Brain microvascular endothelial cell (primary cell): ENCODE measurements at regions not wholly inside any gene's neighbourhood (a gene's known extent, or its start where the extent isn't known, plus 50 kb on each side); places are given as distances from the start of the nearest gene placed in this dataset.
"Not testable (repeated sequence)": the region's sequence is repeated elsewhere in the genome, so short reads cannot be mapped to it uniquely, and the experiment has no call there.

Source experiments
- DNase-seq: peaks from one replicate; pipeline ENCODE4 v3.0.0-alpha.2; 2020
- H3K27ac ChIP-seq: fragments of 250-450 bp; sonication (Bioruptor Pico); 2 replicates; pipeline ENCODE4 v1.5.1; 2020; ENCODE audit warnings: mild to moderate bottlenecking, moderate library complexity
- H3K27me3 ChIP-seq: fragments of 250-450 bp; sonication (Bioruptor Pico); replicated peaks from 2 replicates; pipeline ENCODE4 v1.5.1; 2020; ENCODE audit warnings: mild to moderate bottlenecking
- H3K36me3 ChIP-seq: fragments of 250-450 bp; sonication (Bioruptor Pico); replicated peaks from 2 replicates; pipeline ENCODE4 v1.5.1; 2020; ENCODE audit warnings: mild to moderate bottlenecking
- H3K4me3 ChIP-seq: 2 replicates; pipeline ENCODE4 v1.5.1; 2011; ENCODE audit warnings: low read depth, mild to moderate bottlenecking, control low read depth, low read length, moderate library complexity
- CTCF ChIP-seq: IDR thresholded peaks from 2 replicates; pipeline ENCODE4 v1.5.1; 2011; ENCODE audit warnings: low read depth, mild to moderate bottlenecking, moderate library complexity, low read length, control low read depth, inconsistent platforms; ENCODE audit errors: missing control alignments
- in situ Hi-C: cut with HindIII; loops from 2 replicates; pipeline ENCODE4 v1.10.0; 2017; ENCODE audit warnings: low sequenced_read_pairs, low pct_ligation_motif_present

- Histone ChIP-seq H3K36me3 (no peaks in the 10 kb centered on the region), H3K27ac (no peak overlapping the region), H3K27me3 (no peaks in the 10 kb centered on the region), H3K4me3 (no peak overlapping the region)
- no peak for DNase-seq
- no peak for TF ChIP-seq CTCF
- in situ Hi-C loops, result no loop called here
Observed at GRCh38 chr2:204161886-204162285, 225.3 kb downstream of the ICOS start.

DNA sequence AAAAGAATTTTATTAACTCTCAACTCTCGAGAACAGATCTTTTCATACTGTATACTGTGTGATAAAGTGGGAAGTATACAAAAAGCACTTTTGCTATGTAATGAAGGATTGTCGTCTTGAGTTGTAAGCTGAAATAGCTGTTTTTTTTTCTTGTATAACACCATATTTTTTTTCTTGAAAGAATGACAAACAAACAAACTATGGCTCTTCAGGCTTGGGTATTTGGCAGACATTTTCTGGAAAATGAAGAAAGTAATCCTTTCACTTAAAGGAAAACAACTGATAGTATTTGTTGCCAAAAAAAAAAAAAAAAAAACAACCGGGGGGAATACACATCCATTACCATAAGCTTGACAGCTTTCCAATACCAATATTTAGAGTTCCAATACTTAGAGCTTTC lies 230.4 kb downstream of the ICOS start:
- H3K4me3 ChIP-seq, result no peak overlapping the region
- no peaks in the 10 kb centered on the region for H3K36me3 ChIP-seq
- no peak for TF ChIP-seq CTCF
- peaks cover under 1% of the 10 kb centered on the region for H3K27me3 ChIP-seq
- in situ Hi-C loops, result no loop called here
- no peak for DNase-seq
- no peak overlapping the region for H3K27ac ChIP-seq

DNA sequence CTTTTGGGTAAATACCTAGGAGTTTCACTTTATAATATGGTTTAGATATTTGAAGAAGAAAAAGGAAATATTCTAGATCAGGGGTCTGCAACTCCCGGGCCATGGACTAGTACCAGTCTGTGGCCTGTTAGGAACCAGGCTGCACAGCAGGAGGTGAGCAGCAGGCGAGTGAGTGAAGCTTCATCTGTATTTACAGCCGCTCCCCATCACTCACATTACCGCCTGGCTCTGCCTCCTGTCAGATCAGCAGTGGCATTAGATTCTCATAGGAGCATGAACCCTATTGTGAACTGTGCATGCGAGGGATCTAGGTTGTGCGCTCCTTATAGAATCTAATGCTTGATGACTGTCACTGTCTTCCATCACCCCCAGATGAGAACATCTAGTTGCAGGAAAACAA lies 231.1 kb downstream of the ICOS start:
- DNase-seq, H3K27me3 ChIP-seq, H3K27ac ChIP-seq, H3K36me3 ChIP-seq, H3K4me3 ChIP-seq, in situ Hi-C loops: not testable (repeated sequence)

DNA sequence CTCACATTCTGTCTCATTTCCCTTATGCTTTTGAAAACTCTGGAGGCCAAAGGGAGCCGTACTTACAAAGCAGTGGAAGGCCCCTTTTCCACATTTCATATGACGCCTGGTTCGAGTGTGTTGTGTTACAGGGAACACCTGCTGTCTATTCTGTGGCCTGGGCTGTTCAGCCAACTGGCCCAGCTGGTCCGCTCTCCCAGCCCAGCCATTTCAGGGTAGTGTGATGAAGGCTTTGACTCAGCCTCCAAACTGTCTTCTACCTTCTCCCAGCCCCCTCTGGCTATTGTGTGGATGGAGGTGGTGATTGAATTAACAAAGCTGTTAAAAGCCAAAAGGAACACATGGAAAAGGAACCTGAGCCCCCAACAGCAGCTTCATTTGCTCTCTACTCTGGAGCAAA lies 233.8 kb downstream of the ICOS start:
- Histone ChIP-seq H3K36me3 (no peaks in the 10 kb centered on the region), H3K27ac (no peak overlapping the region), H3K27me3 (peaks cover 3% of the 10 kb centered on the region), H3K4me3 (no peak overlapping the region)
- TF ChIP-seq CTCF, result no peak
- DNase-seq, result no peak
- in situ Hi-C loops, result no loop called here

GRCh38 chr2:204171432-204172144 lies 235.0 kb downstream of the ICOS start:
- in situ Hi-C loops, result no loop called here

GRCh38 chr2:204172145-204172600 lies 235.6 kb downstream of the ICOS start:
- Histone ChIP-seq H3K27me3 (peaks cover 3% of the 10 kb centered on the region), H3K27ac (no peak overlapping the region), H3K36me3 (no peaks in the 10 kb centered on the region), H3K4me3 (no peak overlapping the region)
- no peak for TF ChIP-seq CTCF
- in situ Hi-C loops, result no loop called here
- DNase-seq, result no peak

More at GRCh38 chr2:204171432-204172144, 235.0 kb downstream of the ICOS start:
- no peak overlapping the region for H3K4me3 ChIP-seq
- peaks cover 3% of the 10 kb centered on the region for H3K27me3 ChIP-seq
- no peak for TF ChIP-seq CTCF
- DNase-seq, result no peak
- H3K36me3 ChIP-seq, result no peaks in the 10 kb centered on the region
- H3K27ac ChIP-seq, result no peak overlapping the region
